HepG2 (cell line): ENCODE measurements at regions not wholly inside any gene's neighbourhood (a gene's known extent, or its start where the extent isn't known, plus 50 kb on each side); places are given as distances from the start of the nearest gene placed in this dataset.
A peak's percentile ranks its signal among the peaks of the same experiment; 100 is the strongest.

Experiments
- ATAC-seq: fragments of 200-7000 bp; cut with Tn5 transposase; 3 replicates; pipeline ENCODE4 v1.9.1; 2020; ENCODE audit warnings: mild to moderate bottlenecking, moderate library complexity
- BruUV-seq: library from RNA; stranded (reverse); fragments of 400-500 nt; replicated peaks from 2 replicates; lab custom pipeline; 2021; lab: Mats Ljungman, UMichigan
- CTCF ChIA-PET: fragments of 300-600 bp; formaldehyde crosslinking; extraction: SDS; loops from one replicate; lab custom pipeline; 2021; ENCODE audit warnings: low total read pairs, inconsistent platforms, low intra/inter-chr PET ratio; lab: Yijun Ruan, JAX
- POLR2A ChIA-PET: fragments of 350-600 bp; sonication (Branson Sonifier 250); formaldehyde crosslinking; loops from one replicate; lab custom pipeline; 2020; ENCODE audit warnings: antibody characterized with exemption, inconsistent platforms; lab: Yijun Ruan, JAX
- DNase-seq: peaks from one replicate; pipeline ENCODE4 v3.0.0-alpha.2; 2015; ENCODE audit warnings: low spot score
- FAIRE-seq: peaks from 3 replicates; lab custom pipeline; 2011; peaks lifted over from hg19 to GRCh38; lab: Jason Lieb, UNC
- H2AFZ ChIP-seq: one replicate; pipeline ENCODE4 v1.6.1; 2011; ENCODE audit warnings: low read length, inconsistent platforms
- H3K27ac ChIP-seq: fragments of 300-600 bp; 3 replicates; pipeline ENCODE4 v1.8.0; 2011; ENCODE audit warnings: mixed run types, mild to moderate bottlenecking, mixed read lengths, low read length, inconsistent platforms; ENCODE audit not compliant: insufficient read depth; ENCODE audit errors: extremely low read length
- H3K27me3 ChIP-seq, 2 experiments: fragments of 200-600 bp in 1 of 2; 2 replicates in 1 of 2; 3 replicates in 1 of 2; pipeline versions ENCODE4 v1.6.0 to v1.8.0; 2011; ENCODE audit warnings: low read length in 2 of 2, mild to moderate bottlenecking in 2 of 2, moderate library complexity in 2 of 2, inconsistent platforms in 1 of 2; ENCODE audit not compliant: insufficient read depth in 2 of 2, control insufficient read depth in 1 of 2
- H3K36me3 ChIP-seq, 2 experiments: fragments of 200-600 bp in 1 of 2; replicated peaks in 1 of 2; 2 replicates in 1 of 2; 3 replicates in 1 of 2; pipeline versions ENCODE4 v1.5.1 to v1.8.0; 2011; ENCODE audit warnings: low read length in 2 of 2, inconsistent platforms in 1 of 2; ENCODE audit not compliant: insufficient read depth in 2 of 2, control insufficient read depth in 1 of 2
- H3K4me1 ChIP-seq: 2 replicates; pipeline ENCODE4 v1.5.1; 2012; ENCODE audit warnings: low read length, inconsistent platforms; ENCODE audit not compliant: insufficient read depth
- H3K4me2 ChIP-seq: 2 replicates; pipeline ENCODE4 v1.6.0; 2011; ENCODE audit warnings: low read depth, low read length, inconsistent platforms
- H3K4me3 ChIP-seq, 3 experiments: fragments of 200-600 bp in 1 of 3; sonication (generic), shearing (Covaris generic) in 1 of 3; replicated peaks in 1 of 3; 2 replicates each; pipeline ENCODE4 v1.5.1; 2011 to 2016; ENCODE audit warnings: low read length in 3 of 3, inconsistent platforms in 2 of 3, low read depth in 2 of 3, mild to moderate bottlenecking in 2 of 3, control low read depth in 1 of 3, mixed read lengths in 1 of 3; ENCODE audit not compliant: insufficient read depth in 1 of 3
- H3K79me2 ChIP-seq: one replicate; pipeline ENCODE4 v1.6.1; 2011; ENCODE audit warnings: low read length, inconsistent platforms; ENCODE audit not compliant: insufficient read depth
- H3K9ac ChIP-seq: 2 replicates; pipeline ENCODE4 v1.6.0; 2011; ENCODE audit warnings: mild to moderate bottlenecking, low read depth, low read length, inconsistent platforms; ENCODE audit not compliant: insufficient read depth
- H3K9me3 ChIP-seq: 2 replicates; pipeline ENCODE4 v1.5.1; 2012; ENCODE audit warnings: mild to moderate bottlenecking, low read length
- H4K20me1 ChIP-seq: 2 replicates; pipeline ENCODE4 v1.6.0; 2011; ENCODE audit warnings: inconsistent platforms, mild to moderate bottlenecking, low read length, moderate library complexity; ENCODE audit not compliant: insufficient read depth
- CENPT ChIP-seq: sonication (generic); formaldehyde crosslinking; IDR thresholded peaks from 2 replicates; pipeline ENCODE4 v1.8.0; 2022; ENCODE audit warnings: low read depth, mild to moderate bottlenecking, moderate library complexity, missing genetic modification reagents
- KDM5A ChIP-seq: fragments of 200-600 bp; sonication (generic); IDR thresholded peaks from 2 replicates; pipeline ENCODE4 v1.7.0; 2018; ENCODE audit warnings: antibody characterized with exemption, mild to moderate bottlenecking, low read length, borderline replicate concordance
- RBFOX2 ChIP-seq: fragments of 200-400 bp; formaldehyde crosslinking; IDR thresholded peaks from 2 replicates; pipeline ENCODE4 v1.6.1; 2017; ENCODE audit warnings: low read depth, mild to moderate bottlenecking, low read length
- SIN3A ChIP-seq: IDR thresholded peaks from 2 replicates; pipeline ENCODE4 v1.6.1; 2011; ENCODE audit warnings: low read depth, mild to moderate bottlenecking, control low read depth, low read length, borderline replicate concordance
- ZNF484 ChIP-seq: sonication (generic); formaldehyde crosslinking; IDR thresholded peaks from 2 replicates; pipeline ENCODE4 v1.5.1; 2020; ENCODE audit warnings: mild to moderate bottlenecking, low read depth, missing genetic modification reagents, borderline replicate concordance
- ZNF530 ChIP-seq: sonication (generic); formaldehyde crosslinking; IDR thresholded peaks from 2 replicates; pipeline ENCODE4 v1.5.0; 2020; ENCODE audit warnings: low read depth, mild to moderate bottlenecking, missing genetic modification reagents
- ZNF720 ChIP-seq: sonication (generic); formaldehyde crosslinking; IDR thresholded peaks from 2 replicates; pipeline ENCODE4 v1.4.0; 2020; ENCODE audit warnings: missing genetic modification reagents
- ZNF766 ChIP-seq: sonication (generic); formaldehyde crosslinking; IDR thresholded peaks from 2 replicates; pipeline ENCODE4 v1.5.0; 2020; ENCODE audit warnings: missing genetic modification reagents, borderline replicate concordance
- WGBS: methylation state at CpG from one replicate; pipeline ENCODE4 v1.1.6; 2017; ENCODE audit warnings: low lambda C conversion rate; 5-methylcytosine and 5-hydroxymethylcytosine counted together
- in situ Hi-C: cut with HindIII; loops from 2 replicates; pipeline ENCODE4 v1.10.0; 2017; ENCODE audit warnings: low pct_unique_long_range_greater_than_20kb; ENCODE audit not compliant: extremely low pct_ligation_motif_present
- intact Hi-C: fragments of 100-400 bp; cut with micrococcal nuclease; formaldehyde crosslinking; loops from one replicate; pipeline ENCODE4 v1.10.0; 2022; ENCODE audit not compliant: unreplicated experiment
- TF ChIP-seq, protein P1 (sequence below): sonication (generic); formaldehyde crosslinking; IDR thresholded peaks from 2 replicates; pipeline ENCODE4 v1.9.0; 2021; ENCODE audit warnings: missing genetic modification reagents, borderline replicate concordance

DNA sequence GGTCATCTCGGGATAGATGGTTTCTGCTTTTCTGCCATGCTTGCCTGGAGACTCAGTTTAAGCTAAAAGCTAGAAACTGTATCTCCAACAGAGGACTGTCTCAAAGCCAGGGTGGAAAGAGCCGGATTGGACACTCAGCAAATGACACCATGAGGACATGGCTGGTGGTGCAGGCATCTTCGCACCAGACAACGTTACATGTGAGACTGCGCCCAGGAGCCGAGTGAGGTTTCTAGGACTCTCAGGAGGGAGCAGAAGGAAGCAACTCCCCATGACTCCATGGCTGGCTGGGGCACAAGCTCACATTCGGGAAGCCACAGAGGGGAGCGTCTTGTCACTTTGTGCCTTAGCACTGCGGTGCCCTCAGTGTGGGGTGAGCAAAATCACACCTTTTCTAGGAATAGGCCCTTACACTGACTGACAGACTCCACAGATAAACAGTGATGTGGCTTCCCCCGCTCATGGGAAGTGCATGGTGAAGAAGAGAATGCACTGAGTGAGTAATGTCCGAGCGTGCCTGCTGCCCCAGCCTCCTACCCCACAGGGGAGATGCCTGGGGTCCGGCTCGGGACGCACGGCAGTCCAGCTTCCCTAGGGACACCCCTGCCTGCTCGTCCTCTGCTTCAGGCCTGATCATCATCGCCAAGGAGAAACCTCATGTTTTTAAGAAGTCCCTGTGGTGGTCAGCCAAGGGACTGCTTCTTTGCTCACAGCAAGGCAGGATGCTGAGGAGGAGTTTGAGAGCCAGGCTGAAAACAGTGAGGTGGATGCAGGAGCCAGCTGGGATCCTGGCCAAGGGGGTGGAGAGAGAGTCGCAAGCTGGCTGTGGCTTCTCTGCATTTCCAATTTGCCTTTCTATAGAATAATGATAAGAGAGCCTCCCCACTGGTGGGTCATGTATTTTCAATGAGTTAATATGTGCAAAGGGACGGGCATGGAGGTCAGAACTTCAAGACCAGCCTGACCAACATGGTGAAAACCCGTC, 52.2 kb upstream of the FXYD4 start:
- DNase-seq (no peak), ATAC-seq (peak; percentile 66), FAIRE-seq (no peak)
- Histone ChIP-seq H3K9ac (no peak overlapping the region), H4K20me1 (no peaks in the 10 kb centered on the region), H3K4me3 (no peak overlapping the region), H3K27me3 (peaks cover 2 to 20% of the 10 kb centered on the region in 2 experiments; a peak in 4 of 5 replicates), H3K27ac (no peak overlapping the region), H3K9me3 (no peaks in the 10 kb centered on the region), H3K4me2 (no peak overlapping the region), H3K36me3 (no peaks in the 10 kb centered on the region), H3K79me2 (no peaks in the 10 kb centered on the region), H3K4me1 (peaks cover 33% of the 10 kb centered on the region), H2AFZ (no peak overlapping the region)
- no TSS peak for BruUV-seq
- ChIA-PET CTCF (no interaction called here), POLR2A (no interaction called here)
- 14% methylated on average over 8 of the region's 21 CpGs for WGBS
- TF ChIP-seq SIN3A (no peak), ZNF720 (CRISPR knock-in tag) (no peak), CENPT (CRISPR knock-in tag) (no peak), ZNF484 (CRISPR knock-in tag) (no peak), RBFOX2 (no peak), ZNF530 (CRISPR knock-in tag) (no peak), ZNF766 (no peak), KDM5A (no peak)
- TF ChIP-seq, protein P1, sequence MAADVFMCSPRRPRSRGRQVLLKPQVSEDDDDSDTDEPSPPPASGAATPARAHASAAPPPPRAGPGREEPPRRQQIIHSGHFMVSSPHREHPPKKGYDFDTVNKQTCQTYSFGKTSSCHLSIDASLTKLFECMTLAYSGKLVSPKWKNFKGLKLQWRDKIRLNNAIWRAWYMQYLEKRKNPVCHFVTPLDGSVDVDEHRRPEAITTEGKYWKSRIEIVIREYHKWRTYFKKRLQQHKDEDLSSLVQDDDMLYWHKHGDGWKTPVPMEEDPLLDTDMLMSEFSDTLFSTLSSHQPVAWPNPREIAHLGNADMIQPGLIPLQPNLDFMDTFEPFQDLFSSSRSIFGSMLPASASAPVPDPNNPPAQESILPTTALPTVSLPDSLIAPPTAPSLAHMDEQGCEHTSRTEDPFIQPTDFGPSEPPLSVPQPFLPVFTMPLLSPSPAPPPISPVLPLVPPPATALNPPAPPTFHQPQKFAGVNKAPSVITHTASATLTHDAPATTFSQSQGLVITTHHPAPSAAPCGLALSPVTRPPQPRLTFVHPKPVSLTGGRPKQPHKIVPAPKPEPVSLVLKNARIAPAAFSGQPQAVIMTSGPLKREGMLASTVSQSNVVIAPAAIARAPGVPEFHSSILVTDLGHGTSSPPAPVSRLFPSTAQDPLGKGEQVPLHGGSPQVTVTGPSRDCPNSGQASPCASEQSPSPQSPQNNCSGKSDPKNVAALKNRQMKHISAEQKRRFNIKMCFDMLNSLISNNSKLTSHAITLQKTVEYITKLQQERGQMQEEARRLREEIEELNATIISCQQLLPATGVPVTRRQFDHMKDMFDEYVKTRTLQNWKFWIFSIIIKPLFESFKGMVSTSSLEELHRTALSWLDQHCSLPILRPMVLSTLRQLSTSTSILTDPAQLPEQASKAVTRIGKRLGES (CRISPR knock-in tag) = no peak
- in situ Hi-C loops = no loop called here
- intact Hi-C loops = no loop called here
